ENCODE measurements at regions not wholly inside any gene's neighbourhood (a gene's known extent, or its start where the extent isn't known, plus 50 kb on each side); places are given as distances from the start of the nearest gene placed in this dataset.

GRCh38 chr15:95715116-95715903 lies 615.2 kb upstream of the NR2F2 start:
- Histone ChIP-seq H3F3A (ENCODE audit: control insufficient read depth, insufficient read depth) (no peaks in the 10 kb centered on the region), H3K9me2 (replicated peaks; ENCODE audit: control insufficient read depth, low read length) (no peaks in the 10 kb centered on the region), H3K4me1 (ENCODE audit: control insufficient read depth, low read length) (no peaks in the 10 kb centered on the region), H3K4me3 (ENCODE audit: low read length) (no peak overlapping the region), H3K27ac (ENCODE audit: low read depth, low read length) (no peak overlapping the region), H3K9me3 (ENCODE audit: control insufficient read depth, insufficient read depth, low read length) (no peaks in the 10 kb centered on the region), H4K20me1 (ENCODE audit: control insufficient read depth, insufficient read depth, low read depth, low read length) (no peaks in the 10 kb centered on the region), H3K4me2 (ENCODE audit: low read length) (no peak overlapping the region), H3K79me2 (ENCODE audit: control insufficient read depth, low read length) (no peaks in the 10 kb centered on the region), H3K36me3 (ENCODE audit: control insufficient read depth, low read length) (no peaks in the 10 kb centered on the region), H3K27me3 (ENCODE audit: control insufficient read depth, low read length) (no peaks in the 10 kb centered on the region)
- TF ChIP-seq EZH2phosphoT487 (IDR thresholded peaks at IDR 0.05; ENCODE audit: borderline replicate concordance, low read length) = no peak

- no peaks in the 10 kb centered on the region for H3K36me3 ChIP-seq (ENCODE audit: control insufficient read depth, low read length)
- no peak overlapping the region for H3K4me3 ChIP-seq (ENCODE audit: low read length)
- no peak overlapping the region for H3K4me2 ChIP-seq (ENCODE audit: low read length)
- H3K27me3 ChIP-seq (ENCODE audit: control insufficient read depth, low read length) = no peaks in the 10 kb centered on the region
- no peaks in the 10 kb centered on the region for H3K79me2 ChIP-seq (ENCODE audit: control insufficient read depth, low read length)
- no peaks in the 10 kb centered on the region for H3K9me2 ChIP-seq (replicated peaks; ENCODE audit: control insufficient read depth, low read length)
- no peaks in the 10 kb centered on the region for H3F3A ChIP-seq (ENCODE audit: control insufficient read depth, insufficient read depth)
- H3K9me3 ChIP-seq (ENCODE audit: control insufficient read depth, insufficient read depth, low read length) = no peaks in the 10 kb centered on the region
- TF ChIP-seq CTCF (IDR thresholded peaks at IDR 0.05; ENCODE audit: low read depth, low read length, poor library complexity, severe bottlenecking) = no peak
- no peak for TF ChIP-seq EZH2phosphoT487 (IDR thresholded peaks at IDR 0.05; ENCODE audit: borderline replicate concordance, low read length)
- no peaks in the 10 kb centered on the region for H3K4me1 ChIP-seq (ENCODE audit: control insufficient read depth, low read length)
- no peak overlapping the region for H3K27ac ChIP-seq (ENCODE audit: low read depth, low read length)
- H4K20me1 ChIP-seq (ENCODE audit: control insufficient read depth, insufficient read depth, low read depth, low read length) = no peaks in the 10 kb centered on the region
Measured at GRCh38 chr15:95715906-95716656, 614.4 kb upstream of the NR2F2 start.

- H3K9me3 ChIP-seq (ENCODE audit: control insufficient read depth, insufficient read depth, low read length) = no peaks in the 10 kb centered on the region
- no peaks in the 10 kb centered on the region for H3K79me2 ChIP-seq (ENCODE audit: control insufficient read depth, low read length)
- H3K4me2 ChIP-seq (ENCODE audit: low read length) = no peak overlapping the region
- H3K9me2 ChIP-seq (replicated peaks; ENCODE audit: control insufficient read depth, low read length) = no peaks in the 10 kb centered on the region
- no peaks in the 10 kb centered on the region for H3K4me1 ChIP-seq (ENCODE audit: control insufficient read depth, low read length)
- no peaks in the 10 kb centered on the region for H3K27me3 ChIP-seq (ENCODE audit: control insufficient read depth, low read length)
- no peaks in the 10 kb centered on the region for H3F3A ChIP-seq (ENCODE audit: control insufficient read depth, insufficient read depth)
- H3K4me3 ChIP-seq (ENCODE audit: low read length) = no peak overlapping the region
- TF ChIP-seq CTCF (IDR thresholded peaks at IDR 0.05; ENCODE audit: low read depth, low read length, poor library complexity, severe bottlenecking) (no peak), EZH2phosphoT487 (IDR thresholded peaks at IDR 0.05; ENCODE audit: borderline replicate concordance, low read length) (no peak)
- no peaks in the 10 kb centered on the region for H3K36me3 ChIP-seq (ENCODE audit: control insufficient read depth, low read length)
- no peaks in the 10 kb centered on the region for H4K20me1 ChIP-seq (ENCODE audit: control insufficient read depth, insufficient read depth, low read depth, low read length)
- H3K27ac ChIP-seq (ENCODE audit: low read depth, low read length) = no peak overlapping the region
Measured at GRCh38 chr15:95716708-95717107, 613.8 kb upstream of the NR2F2 start.

GRCh38 chr15:95718441-95718840 lies 612.1 kb upstream of the NR2F2 start:
- Histone ChIP-seq H3K27me3 (ENCODE audit: control insufficient read depth, low read length) (no peaks in the 10 kb centered on the region), H3K79me2 (ENCODE audit: control insufficient read depth, low read length) (no peaks in the 10 kb centered on the region), H3F3A (ENCODE audit: control insufficient read depth, insufficient read depth) (no peaks in the 10 kb centered on the region), H3K9me2 (replicated peaks; ENCODE audit: control insufficient read depth, low read length) (no peaks in the 10 kb centered on the region), H3K4me2 (ENCODE audit: low read length) (no peak overlapping the region), H3K27ac (ENCODE audit: low read depth, low read length) (no peak overlapping the region), H3K36me3 (ENCODE audit: control insufficient read depth, low read length) (no peaks in the 10 kb centered on the region), H3K4me3 (ENCODE audit: low read length) (no peak overlapping the region), H4K20me1 (ENCODE audit: control insufficient read depth, insufficient read depth, low read depth, low read length) (no peaks in the 10 kb centered on the region), H3K9me3 (ENCODE audit: control insufficient read depth, insufficient read depth, low read length) (no peaks in the 10 kb centered on the region), H3K4me1 (ENCODE audit: control insufficient read depth, low read length) (no peaks in the 10 kb centered on the region)
- TF ChIP-seq EZH2phosphoT487 (IDR thresholded peaks at IDR 0.05; ENCODE audit: borderline replicate concordance, low read length) = no peak
- TF ChIP-seq CTCF (IDR thresholded peaks at IDR 0.05; ENCODE audit: low read depth, low read length, poor library complexity, severe bottlenecking) = no peak

All from DOHH2 (cell line).